ENCODE measurements at regions not wholly inside any gene's neighbourhood (a gene's known extent, or its start where the extent isn't known, plus 50 kb on each side); places are given as distances from the start of the nearest gene placed in this dataset.

DNA sequence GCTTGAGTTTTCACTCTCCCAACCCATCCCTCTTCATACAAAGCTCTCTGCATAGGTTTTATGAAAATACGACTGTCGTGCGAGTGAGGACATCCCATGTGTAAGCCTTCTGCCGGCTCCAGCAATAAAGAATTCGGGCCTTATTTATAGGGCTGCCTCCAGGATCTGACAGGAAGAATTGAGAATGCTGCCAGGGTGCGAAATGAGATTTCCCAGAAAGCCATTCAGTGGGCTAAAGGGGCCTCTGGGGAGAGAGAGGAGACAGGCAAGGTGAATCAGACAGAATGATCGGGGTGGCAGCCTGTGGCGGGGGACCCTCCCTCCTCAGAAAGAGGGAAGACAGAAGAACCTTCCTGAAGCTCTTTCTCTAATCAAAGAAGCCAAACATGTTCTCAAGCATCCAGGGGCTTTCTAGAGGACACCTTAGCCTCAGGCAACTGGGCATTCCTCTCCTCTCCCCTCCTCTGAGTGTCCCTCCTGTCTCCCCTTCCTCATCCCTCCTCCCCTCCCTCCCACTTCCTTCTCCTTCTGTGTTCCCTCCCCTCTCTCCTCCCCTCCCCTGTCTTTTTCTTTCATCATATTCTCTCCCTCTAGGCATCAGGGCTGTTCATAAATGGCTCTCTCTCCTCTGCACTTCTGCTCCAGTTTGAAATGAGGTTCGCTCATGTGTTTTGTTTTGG is 410.9 kb downstream of the TYW1 start:
- TF ChIP-seq, protein P1, sequence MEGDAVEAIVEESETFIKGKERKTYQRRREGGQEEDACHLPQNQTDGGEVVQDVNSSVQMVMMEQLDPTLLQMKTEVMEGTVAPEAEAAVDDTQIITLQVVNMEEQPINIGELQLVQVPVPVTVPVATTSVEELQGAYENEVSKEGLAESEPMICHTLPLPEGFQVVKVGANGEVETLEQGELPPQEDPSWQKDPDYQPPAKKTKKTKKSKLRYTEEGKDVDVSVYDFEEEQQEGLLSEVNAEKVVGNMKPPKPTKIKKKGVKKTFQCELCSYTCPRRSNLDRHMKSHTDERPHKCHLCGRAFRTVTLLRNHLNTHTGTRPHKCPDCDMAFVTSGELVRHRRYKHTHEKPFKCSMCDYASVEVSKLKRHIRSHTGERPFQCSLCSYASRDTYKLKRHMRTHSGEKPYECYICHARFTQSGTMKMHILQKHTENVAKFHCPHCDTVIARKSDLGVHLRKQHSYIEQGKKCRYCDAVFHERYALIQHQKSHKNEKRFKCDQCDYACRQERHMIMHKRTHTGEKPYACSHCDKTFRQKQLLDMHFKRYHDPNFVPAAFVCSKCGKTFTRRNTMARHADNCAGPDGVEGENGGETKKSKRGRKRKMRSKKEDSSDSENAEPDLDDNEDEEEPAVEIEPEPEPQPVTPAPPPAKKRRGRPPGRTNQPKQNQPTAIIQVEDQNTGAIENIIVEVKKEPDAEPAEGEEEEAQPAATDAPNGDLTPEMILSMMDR (IDR thresholded peaks at IDR 0.05; ENCODE audit: low read length, missing control alignments): no peak
- no peak for DNase-seq (ENCODE audit: low read depth)

DNA sequence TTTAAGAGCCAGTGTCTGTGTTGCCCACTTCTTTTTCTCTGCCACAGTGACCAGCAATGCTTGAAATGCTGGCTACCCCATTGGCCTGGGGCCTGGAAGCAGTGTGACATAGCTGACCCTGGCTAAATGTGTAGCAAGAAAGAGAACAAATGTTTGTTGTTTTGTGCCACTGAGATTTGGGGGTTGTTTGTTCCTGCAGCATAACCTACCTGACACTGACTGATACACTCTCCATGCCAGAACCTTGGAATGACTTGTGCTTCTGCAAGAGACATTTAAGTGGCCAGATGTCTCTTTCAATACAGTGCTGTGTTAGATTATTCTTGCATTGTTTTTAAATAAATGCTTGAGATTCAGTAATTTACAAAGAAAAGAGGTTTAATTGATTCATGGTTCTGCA is 411.5 kb downstream of the TYW1 start:
- TF ChIP-seq, protein P1 (IDR thresholded peaks at IDR 0.05; ENCODE audit: low read length, missing control alignments): no peak
- no peak overlapping the region for H3K4me3 ChIP-seq (replicated peaks; ENCODE audit: low read depth, low read length)
- no peak for DNase-seq (ENCODE audit: low read depth)

More for the DNA sequence above, 410.9 kb downstream of the TYW1 start:
- no peak overlapping the region for H3K4me3 ChIP-seq (replicated peaks; ENCODE audit: low read depth, low read length)

DNA sequence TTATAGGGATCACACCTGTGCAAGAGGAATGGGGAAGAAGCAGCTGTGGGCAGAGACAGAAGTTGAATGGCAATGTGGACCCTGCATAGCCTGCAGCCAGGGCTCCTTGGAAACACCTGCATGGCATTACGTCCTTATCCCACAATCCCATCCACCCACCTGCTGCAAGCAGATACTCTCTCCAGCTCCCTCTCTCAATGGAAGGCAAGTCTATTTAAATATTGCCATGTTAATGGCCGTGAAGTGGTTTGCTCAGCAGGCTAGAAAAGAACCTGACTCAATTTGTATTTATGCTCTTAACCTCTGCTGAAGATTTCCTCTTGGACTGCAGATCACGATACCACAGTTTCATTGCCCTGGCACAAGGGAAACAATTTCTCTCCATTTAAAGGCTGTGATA is 417.0 kb downstream of the TYW1 start:
- TF ChIP-seq, protein P1 (IDR thresholded peaks at IDR 0.05; ENCODE audit: low read length, missing control alignments): no peak
- DNase-seq (ENCODE audit: low read depth): no peak
- H3K4me3 ChIP-seq (replicated peaks; ENCODE audit: low read depth, low read length): no peak overlapping the region

DNA sequence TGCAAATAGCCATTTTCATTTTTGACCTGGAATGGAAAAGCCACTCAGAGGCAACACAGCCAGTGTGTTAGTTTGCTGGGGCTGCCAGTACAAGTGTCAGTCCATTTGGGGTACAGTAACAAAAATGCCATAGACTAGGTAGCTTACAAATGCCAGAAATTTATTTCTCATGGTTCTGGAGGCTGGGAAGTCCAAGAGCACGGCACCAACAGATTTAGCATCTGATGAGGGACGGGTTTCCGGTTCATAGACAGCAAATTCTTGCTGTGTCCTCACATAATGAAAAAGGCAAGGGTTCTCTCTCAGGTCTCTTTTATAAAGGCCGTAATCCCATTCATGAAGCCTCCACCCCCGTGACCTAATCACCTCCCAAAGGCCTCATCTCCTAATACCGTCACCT is 418.2 kb downstream of the TYW1 start:
- DNase-seq (ENCODE audit: low read depth): no peak
- TF ChIP-seq, protein P1 (IDR thresholded peaks at IDR 0.05; ENCODE audit: low read length, missing control alignments): no peak
- no peak overlapping the region for H3K4me3 ChIP-seq (replicated peaks; ENCODE audit: low read depth, low read length)

DNA sequence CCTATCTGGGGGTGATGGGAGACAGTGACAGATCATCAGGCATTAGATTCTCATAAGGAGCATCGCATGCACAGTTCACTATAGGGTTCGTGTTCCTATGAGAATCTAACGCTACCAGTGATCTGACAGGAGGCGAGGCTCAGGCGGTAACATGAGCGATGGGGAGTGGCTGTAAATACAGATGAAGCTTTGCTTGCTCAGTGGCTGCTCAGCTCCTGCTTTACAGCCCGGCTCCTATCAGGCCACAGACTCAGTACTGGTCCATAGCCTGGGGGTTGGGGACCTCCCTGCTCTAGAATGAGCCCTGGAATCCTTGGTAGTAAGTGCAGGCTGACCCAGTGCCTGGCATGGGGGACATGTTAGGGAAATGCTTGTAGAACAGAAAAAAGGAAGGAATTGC is 426.0 kb downstream of the TYW1 start:
- no peak overlapping the region for H3K4me3 ChIP-seq (replicated peaks; ENCODE audit: low read depth, low read length)
- DNase-seq (ENCODE audit: low read depth): no peak
- TF ChIP-seq, protein P1 (IDR thresholded peaks at IDR 0.05; ENCODE audit: low read length, missing control alignments): no peak

DNA sequence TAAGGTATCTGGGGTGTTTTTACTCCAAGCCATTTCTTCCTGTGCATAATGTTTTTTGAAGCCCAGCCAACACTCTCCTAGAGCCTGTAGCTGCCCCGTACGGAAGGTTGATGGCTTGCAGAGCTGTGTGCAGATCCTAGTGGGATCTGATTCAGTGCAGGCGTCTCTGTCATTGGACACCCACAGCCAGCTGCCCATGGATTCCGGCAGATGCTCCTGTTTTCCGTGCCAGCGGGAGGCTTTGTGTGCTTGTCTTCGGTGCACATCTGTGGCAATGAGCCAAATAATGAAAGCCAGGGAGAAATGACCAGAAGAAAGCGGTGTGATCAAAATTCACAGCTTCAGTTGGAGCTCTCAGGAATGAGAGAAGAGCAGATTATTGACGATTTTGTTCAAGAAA is 426.4 kb downstream of the TYW1 start:
- H3K4me3 ChIP-seq (replicated peaks; ENCODE audit: low read depth, low read length): no peak overlapping the region
- no peak for DNase-seq (ENCODE audit: low read depth)
- TF ChIP-seq, protein P1 (IDR thresholded peaks at IDR 0.05; ENCODE audit: low read length, missing control alignments): no peak

GRCh38 chr7:67426654-67427053 is 430.0 kb downstream of the TYW1 start:
- H3K4me3 ChIP-seq (replicated peaks; ENCODE audit: low read depth, low read length): no peak overlapping the region
- TF ChIP-seq, protein P1 (IDR thresholded peaks at IDR 0.05; ENCODE audit: low read length, missing control alignments): no peak
- DNase-seq (ENCODE audit: low read depth): no peak
